ENCODE measurements at regions not wholly inside any gene's neighbourhood (a gene's known extent, or its start where the extent isn't known, plus 50 kb on each side); places are given as distances from the start of the nearest gene placed in this dataset.
"Not testable (repeated sequence)": the region's sequence is repeated elsewhere in the genome, so short reads cannot be mapped to it uniquely, and the experiment has no call there.

DNA sequence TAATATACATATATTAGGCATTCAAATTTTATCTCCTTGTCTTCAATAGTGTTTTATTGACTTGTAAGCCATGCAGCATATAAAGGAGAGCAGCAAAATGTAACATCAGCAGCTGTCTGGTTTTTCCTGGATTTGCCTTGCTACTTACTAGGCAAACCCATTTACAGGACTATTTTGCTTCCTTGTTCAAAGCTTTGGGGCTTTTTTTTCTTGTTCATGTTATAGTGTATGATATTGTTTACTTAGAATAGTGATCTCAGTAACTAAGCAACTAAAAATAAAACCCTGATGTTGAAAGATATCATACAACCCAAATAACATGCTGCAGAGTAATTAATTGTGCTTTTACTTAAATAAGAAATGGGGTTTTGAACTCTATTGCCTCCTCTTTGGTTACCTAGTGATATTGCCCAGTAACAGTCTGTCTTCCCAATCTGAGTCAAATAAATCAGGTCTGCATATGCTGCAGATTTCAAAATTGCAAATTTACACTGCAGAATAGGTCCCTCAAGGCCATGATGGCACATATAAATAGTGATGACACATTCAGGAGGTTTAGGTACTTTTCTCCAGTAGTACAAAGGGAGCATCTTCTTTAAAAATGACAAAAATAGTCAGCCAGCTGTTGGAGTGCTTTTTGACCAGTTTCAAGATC is 578.1 kb upstream of the NECTIN3 start:
- no peak for DNase-seq

DNA sequence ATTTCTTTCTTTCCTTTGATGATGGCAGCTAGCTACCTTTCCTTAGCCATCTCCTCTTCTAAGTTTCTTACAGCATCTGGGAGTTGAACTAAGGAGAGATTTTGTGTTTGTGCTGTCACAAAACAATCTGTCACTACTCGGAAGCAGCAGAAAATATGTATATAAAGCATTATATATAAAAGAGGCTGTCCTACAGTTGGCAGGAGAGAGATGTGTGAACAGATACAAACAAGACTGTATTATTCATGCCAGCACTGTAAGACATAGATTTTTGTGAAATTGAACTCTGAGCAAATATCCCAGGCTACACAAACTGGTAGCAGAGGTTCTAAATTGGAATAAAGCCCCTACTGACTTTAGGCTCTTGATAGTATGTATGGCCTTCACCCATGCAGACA is 577.5 kb upstream of the NECTIN3 start:
- no peak for DNase-seq

DNA sequence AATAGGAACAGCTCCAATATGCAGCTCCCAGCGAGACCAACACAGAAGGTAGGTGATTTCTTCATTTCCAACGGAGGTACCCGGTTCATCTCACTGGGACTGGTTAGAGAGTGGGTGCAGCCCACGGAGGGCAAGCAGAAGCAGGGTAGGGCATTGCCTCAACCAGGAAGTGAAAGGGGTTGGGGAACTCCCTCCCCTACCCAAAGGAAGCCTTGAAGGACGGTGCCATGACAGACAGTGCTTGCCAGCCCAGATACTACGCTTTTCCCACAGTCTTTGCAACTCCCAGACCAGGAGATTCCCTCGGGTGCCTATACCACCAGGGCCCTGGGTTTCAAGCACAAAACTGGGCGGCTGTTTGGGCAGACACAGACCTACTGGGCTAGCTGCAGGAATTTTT is 576.9 kb upstream of the NECTIN3 start:
- no peak for DNase-seq

DNA sequence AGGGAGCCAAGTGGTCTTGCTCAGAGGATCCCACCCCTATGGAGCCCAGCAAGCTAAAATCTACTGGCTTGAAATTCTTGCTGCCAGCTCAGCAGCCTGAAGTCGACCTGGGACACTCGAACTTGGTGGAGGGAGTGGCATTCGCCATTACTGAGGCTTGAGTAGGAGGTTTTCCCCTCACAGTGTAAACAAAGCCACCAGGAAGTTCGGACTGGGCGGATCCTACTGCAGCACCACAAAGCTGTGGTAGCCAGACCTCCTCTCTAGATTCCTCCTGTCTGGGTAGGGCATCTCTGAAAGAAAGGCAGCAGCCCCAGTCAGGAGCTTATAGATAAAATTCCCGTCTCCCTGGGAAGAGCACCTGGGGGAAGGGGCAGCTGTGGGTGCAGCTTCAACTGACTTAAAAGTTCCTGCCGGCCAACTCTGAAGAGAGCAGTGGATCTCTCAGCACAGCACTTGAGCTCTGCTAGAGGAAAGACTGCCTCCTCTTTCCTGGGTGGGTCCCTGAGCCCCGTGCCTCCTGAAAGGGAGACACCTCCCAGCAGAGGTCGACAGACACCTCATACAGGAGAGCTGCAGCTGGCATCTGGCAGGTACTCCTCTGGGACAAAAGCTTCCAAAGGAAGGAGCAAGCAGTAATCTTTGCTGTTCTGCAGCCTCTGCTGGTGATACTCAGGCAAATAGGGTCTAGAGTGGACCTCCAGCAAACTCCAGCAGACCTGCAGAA is 576.3 kb upstream of the NECTIN3 start:
- no peak for DNase-seq

DNA sequence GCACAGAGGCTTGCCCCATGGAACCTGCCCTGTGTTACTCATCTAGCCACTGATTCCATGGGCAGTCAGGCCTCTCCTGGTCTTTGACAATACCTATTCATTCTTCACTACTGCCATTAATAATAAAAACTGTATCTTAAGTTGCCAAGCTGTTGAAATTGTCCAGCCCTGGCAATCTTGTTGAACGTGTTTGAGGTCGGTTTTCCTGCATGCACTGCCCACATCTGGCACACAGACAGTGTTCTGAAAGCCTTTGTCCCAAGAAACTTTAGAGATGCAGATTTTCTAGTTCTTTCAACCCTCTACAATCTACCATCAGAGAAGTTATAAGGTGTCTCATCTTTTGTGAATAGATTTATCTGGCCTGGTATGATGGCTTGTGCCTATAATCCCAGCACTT is 567.2 kb upstream of the NECTIN3 start:
- DNase-seq: no peak

DNA sequence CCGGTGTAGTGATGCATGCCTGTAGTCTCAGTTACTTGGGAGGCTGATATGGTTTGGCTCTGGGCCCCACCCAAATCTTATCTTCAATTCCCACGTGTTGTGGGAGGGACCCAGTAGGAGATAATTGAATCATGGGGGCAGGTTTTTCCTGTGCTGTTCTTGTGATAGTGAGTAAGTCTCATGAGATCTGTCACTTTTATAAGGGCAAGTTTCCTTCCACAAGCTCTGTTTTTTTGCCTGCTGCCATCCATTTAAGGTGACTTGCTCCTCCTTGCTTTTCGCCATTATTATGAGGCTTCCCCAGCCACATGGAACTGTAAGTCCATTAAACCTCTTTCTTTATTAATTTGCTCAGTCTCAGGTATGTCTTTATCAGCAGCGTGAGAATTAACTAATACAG is 566.7 kb upstream of the NECTIN3 start:
- no peak for DNase-seq

DNA sequence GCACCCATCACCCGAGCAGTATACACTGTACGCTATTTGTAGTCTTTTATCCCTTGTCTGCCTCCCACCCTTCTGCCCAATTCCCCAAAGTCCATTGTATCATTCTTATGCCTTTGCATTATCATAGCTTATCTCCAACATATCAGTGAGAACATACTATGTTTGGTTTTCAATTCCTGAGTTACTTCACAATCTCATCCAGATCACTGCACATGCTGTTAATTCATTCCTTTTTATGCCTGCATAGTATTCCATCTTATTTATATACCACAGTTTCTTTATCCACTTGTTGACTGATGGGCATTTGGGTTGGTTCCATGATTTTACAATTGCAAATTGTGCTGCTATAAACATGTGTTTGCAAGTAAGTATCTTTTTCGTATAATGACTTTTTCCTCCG is 564.7 kb upstream of the NECTIN3 start:
- no peak for DNase-seq

DNA sequence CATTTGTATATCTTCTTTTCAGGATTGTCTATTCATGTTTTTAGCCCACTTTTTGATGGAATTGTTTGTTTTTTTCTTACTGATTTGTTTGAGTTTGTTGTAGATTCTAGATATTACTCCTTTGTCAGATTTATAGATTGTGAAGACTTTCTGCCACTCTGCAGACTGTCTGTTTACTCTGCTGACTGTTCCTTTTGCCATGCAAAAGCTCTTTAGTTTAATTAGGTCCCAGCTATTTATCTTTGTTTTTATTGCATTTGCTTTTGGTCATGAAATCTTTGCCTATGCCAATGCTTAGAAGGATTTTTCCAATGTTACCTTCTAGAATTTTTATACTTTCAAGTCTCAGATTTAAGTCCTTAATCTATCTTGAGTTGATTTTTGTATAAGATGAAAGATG is 564.0 kb upstream of the NECTIN3 start:
- DNase-seq: not testable (repeated sequence)

DNA sequence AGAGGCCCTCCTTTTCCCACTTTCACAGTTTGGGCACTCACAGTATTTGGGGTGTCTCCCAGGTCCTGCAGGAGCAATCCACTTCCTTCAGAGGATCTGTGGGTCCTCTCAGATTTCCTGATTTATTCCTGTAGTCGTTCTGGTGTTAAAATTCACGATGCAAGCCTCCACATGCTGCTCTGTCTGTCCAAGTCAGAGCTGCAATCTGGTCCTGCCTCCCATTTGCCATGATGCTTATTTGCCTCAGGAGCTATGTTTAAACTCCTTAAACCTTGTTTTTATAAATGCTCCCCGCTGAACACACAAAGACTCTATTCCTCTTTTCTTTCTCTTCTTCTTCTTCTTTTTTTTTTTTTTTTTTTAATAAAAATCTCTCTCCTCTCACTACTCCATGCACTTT is 558.7 kb upstream of the NECTIN3 start:
- DNase-seq: no peak

DNA sequence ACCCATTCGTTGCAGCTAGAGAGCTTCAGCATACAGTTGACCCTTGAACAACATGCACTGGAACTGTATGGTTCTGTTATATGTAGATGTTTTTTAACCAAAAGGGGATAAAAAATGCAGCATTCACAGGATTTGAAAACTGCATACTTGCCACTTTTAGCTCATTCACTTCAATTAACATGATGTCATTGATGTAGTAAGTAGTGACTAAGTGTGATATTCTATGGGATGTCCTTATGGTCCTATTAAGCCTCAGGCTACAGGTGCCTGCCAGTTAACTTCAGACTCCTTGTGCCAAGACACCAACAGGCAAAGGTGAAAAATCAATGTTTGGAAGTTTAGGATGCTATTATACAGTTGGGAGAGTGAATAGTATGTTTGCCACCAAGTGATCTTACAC is 553.6 kb upstream of the NECTIN3 start:
- DNase-seq: no peak

DNA sequence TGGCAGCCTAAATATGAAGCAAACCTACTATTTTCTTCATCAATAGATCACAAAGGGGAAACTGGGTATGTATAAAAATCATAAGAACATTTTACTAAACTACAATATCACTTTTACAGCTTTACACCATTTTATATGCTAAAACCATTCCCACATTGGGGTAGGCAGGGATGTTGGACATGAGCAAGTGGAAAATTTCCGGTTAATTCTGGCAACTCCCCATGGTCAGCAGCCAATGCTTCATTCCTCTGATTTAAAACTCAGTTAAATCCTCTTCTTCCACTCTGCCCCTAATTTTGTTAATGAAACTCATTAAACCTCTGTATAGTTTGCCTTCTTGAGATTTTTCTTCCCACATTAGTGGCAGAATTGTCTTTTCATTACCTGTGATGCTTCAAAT is 552.5 kb upstream of the NECTIN3 start:
- no peak for DNase-seq

DNA sequence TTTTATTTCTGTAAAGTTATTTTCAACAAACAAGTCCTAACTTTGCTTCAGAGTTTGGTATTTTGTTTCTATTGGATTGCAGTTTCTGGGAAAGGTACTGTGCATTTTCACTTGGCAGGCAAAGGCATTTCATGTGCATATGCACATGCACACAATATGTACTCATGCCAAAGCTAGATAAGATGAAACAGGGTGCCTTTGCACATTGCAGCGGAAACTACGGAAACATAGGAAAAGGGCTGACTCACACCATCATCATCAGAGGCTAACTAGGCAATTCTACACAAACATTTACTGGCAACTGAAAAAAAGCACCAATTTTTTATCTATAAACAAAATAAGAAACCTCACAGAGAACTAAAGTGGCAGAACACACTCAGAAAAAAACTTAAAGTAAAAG is 550.6 kb upstream of the NECTIN3 start:
- peak; percentile 88 for DNase-seq

DNA sequence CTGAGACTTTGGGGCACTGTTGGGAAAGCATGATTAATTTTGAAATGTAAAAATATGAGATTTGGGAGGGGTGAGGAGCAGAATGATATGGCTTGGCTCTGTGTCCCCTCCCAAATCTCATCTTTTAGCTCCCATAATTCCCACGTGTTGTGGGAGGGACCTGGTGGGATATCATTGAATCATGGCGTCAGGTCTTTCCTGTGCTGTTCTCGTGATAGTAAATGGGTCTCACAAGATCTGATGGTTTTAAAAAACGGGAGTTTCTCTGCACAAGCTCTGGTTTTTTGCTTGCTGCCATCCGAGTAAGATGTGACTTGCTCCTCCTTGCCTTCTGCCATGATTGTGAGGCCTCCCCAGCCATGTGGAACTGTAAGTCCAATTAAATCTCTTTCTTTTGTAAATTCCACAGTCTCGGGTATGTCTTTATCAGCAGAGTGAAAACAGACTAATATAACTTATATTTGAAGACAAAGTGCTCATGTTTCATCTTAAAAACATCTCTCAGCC is 546.0 kb upstream of the NECTIN3 start:
- not testable (repeated sequence) for DNase-seq

DNA sequence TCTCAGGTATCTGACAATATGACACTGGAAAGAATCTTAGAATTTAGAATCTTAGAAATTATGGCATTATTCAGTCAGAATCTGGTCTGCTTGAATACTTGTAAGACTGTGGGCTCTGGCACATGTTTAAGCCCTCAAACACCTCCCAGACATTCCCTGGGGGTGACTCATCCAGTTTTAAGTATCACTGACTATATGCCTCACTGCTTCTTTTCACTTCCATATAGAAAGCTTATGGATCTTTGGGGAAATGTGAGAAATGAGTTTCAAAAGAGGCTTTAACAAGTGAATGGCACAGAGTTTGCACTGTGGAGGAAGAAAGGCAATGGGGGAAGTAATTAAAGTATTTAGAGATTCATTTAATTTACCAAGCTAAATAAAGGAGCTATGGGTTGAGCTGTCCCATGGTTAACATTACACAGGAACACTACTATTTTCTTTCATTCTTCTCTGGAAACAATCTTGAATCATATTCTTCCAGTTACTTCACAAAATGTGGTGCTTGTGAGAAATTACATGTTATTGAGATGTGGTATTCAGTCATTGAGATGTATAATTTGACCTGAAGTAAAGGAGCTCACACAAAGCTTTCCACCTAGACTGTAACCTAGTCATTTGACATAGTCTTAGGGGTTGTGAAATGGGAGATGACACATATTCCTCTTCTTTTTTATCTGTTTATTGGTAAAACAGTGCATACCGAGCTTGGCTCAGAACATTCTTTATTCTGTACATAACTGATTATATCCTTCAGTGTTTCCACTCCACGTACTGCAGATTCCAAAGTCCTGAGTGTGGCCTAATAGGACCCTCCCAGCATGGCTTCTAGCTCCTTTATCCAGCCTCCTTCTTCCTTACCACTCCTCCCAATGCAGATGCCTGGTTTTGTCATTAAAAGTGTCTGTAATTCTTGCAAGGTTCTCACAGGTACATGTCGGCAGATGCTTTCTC is 544.6 kb upstream of the NECTIN3 start:
- peak; percentile 98 for DNase-seq

DNA sequence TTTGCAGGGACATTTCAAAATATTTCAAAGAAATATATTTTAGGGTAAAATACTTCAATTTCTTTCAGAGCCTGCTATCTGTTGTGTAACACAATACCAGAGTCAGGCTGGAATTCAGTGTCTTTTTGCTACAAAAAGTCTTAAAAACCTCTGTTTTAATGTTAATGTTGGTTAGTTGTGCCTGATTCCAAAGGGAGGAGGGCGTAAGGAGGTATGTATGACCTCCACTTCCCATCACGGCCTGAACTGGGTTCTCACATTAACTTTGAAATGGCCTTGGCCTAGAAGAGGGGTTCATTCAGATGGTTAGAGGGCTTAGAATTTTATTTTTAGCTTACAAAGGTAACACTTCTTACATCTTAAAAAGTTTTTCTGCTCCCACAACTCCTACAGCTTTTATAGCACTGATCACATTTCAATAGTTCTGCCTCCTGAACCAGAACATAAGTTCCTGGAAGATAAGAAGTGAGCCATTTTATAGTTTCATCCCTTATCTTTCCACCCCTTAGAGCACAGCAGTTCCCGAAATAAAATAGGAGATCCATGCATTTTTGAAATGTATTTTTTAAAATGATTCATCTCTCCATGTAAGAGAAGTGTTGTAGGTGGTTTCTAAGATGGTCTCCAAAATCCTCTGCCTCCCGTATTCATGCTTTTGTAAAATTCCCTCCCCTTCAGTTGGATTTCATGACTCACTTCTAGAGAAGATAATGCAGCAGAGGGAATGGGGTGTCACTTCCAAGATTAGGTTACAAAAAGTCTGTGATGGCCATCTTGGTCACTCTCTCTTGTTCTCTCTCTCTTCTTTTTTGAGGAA is 543.1 kb upstream of the NECTIN3 start:
- DNase-seq: no peak

DNA sequence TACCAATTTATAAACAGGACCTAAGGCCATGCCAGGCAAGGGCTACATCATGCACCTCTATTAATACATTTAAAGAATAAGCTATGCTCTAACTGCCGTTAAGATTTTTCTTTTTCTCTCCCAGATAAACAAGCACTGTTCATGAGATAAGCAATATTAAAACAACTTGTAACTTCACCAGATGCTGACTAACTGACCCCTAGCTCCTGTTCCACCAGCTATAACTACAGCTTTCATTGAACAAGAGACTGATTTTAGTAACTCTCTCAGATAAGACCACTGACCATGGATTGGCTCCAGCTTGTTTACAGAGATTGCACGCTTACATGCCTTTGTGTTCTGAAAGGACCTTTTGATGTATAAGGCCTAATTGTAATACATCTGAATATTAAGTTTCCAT is 540.7 kb upstream of the NECTIN3 start:
- no peak for DNase-seq

DNA sequence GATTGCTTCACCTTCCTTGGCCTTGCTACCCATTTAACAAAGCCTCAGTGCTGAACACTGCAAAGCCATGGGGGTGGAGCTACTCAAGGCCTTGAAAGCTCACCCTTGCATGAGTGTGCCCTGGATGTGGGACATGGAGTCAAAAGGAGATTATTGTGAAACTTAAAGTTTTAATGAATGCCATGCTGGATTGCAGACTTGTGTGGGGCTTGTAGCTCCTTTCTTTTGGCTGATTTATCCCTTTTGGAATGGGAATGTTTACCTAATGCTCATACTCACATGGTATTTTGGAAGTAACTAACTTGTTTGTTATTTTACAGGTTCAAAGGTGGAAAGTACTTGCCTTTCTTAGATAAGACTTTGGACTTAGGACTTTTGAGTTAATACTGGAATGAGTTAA is 538.5 kb upstream of the NECTIN3 start:
- DNase-seq: peak; percentile 8

DNA sequence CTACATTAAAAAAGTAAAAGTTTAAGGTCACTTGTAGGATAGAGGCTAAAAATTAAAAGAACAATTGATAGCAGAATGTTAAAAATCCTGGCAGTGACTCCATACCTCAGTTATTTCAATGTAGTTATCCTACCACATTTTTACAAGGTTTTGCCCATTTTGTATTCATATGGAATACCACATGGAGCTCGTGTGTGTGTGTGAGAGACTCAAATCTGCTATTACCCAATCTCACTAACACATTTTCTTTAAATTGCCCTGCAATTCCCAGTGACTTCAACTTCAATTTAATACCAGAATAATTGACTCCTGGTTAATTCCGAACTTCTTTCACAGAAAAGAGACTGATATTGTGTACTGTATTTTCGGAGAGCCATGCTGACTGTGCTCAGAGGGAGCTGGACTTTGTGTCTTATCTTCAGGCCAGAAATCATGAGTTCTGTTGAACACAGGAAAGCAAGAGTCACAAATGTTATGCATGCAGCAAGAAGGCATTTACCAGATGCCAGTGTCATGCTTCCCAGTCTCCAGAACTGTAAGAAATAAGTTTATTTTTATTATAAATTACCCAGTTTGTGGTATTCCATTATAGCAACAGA is 529.0 kb upstream of the NECTIN3 start:
- peak; percentile 58 for DNase-seq

DNA sequence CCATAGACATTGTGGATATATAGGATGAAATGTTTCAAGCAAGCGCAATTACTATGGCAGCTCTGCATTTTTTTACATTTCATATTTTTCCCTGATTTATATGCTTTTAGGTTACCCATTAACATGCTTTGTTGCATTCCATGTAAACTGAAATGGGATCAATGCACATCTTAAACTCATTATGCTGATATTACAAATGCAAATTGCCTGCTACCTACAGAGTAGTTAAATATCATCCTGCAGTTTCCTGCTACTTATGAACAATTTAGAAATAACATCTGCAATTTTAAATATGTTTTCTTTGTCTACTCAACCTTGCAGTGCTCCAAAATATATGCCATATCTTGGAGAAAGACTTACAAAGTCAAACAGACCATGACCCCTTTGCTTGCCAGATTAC is 526.9 kb upstream of the NECTIN3 start:
- DNase-seq: no peak

DNA sequence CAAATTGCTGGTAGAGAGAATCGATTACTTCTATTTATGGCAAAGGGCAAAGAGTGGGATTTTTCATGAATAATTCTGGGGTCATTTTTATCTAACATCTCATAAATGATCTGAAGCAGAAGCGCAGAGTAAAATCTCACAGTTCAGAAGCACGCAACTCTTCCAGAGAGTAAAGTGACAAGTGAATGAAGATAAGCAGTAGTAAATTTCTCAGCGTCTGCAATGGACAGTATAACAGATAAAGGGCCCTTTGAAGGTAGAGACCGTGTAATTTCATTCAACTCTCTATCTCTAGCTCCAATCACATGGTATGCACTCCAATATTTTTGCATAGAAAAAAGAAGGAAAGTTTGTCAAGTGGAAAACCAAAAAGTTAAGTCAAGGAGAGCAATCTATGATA is 521.1 kb upstream of the NECTIN3 start:
- no peak for DNase-seq

DNA sequence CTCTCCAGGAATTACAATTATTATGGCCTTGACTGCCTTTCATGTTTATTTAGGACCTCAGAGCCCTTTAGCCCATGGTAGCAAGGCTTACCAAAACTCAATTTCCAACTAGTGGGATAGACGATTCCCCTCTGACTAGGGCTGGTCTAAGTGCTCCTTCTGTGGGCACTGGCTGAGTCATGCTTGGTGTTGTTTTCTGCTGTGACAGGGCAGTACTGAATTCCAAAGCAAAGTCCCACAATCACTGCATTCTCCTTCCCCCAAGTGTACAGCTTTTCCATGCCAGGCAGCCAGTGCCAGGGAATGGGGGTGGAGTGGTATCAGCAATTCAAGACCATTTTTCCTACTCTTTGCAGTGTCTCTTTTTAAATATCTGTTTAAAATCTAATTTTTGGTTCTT is 509.0 kb upstream of the NECTIN3 start:
- DNase-seq: no peak

DNA sequence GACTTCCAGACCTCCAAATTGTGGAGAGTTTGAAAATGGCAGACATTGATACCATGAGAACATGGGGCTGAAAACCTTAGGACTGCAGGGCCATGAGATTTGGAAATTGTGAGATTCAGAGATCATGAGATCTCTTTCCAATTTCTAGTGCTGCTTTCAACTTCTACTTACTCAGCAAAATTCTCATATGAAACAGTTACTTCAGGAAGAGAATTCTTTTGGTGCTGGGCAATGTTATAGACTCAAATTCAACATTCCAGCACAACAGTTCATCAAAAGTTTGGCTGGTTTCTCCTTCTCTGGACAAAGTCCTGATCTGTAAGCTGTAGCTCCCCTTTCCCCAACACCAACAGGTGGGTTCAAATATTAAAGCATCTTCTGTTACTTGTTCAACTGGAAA is 506.9 kb upstream of the NECTIN3 start:
- no peak for DNase-seq

Measured in fibroblast of skin of abdomen (primary cell).